ENCODE measurements at regions not wholly inside any gene's neighbourhood (a gene's known extent, or its start where the extent isn't known, plus 50 kb on each side); places are given as distances from the start of the nearest gene placed in this dataset.

DNA sequence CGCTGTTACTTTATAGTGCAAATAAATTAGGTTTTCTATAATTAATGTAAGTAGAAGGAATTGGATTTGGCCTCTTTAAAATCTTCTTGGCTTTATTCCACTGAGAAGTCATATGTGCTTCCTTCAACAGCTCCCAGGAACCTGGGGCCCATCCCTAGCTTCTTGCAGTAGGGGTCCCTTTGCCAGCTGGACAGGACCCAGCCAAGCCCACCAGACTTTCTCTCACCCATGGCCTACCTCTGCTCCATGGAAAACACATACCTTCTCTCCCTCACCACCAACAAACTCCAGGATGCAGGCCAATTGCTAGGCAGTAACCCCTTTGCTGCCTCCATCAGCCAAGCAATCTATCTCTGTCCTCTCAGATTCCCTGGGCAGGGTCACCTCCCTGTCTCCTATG lies 84.0 kb downstream of the RSL24D1 start:
- TF ChIP-seq, protein P1, sequence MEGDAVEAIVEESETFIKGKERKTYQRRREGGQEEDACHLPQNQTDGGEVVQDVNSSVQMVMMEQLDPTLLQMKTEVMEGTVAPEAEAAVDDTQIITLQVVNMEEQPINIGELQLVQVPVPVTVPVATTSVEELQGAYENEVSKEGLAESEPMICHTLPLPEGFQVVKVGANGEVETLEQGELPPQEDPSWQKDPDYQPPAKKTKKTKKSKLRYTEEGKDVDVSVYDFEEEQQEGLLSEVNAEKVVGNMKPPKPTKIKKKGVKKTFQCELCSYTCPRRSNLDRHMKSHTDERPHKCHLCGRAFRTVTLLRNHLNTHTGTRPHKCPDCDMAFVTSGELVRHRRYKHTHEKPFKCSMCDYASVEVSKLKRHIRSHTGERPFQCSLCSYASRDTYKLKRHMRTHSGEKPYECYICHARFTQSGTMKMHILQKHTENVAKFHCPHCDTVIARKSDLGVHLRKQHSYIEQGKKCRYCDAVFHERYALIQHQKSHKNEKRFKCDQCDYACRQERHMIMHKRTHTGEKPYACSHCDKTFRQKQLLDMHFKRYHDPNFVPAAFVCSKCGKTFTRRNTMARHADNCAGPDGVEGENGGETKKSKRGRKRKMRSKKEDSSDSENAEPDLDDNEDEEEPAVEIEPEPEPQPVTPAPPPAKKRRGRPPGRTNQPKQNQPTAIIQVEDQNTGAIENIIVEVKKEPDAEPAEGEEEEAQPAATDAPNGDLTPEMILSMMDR (IDR thresholded peaks at IDR 0.05): no peak
- TF ChIP-seq ZFX (IDR thresholded peaks at IDR 0.05; ENCODE audit: borderline replicate concordance): no peak
